Fibroblast of lung (primary cell): ENCODE measurements at regions not wholly inside any gene's neighbourhood (a gene's known extent, or its start where the extent isn't known, plus 50 kb on each side); places are given as distances from the start of the nearest gene placed in this dataset.
"Not testable (repeated sequence)": the region's sequence is repeated elsewhere in the genome, so short reads cannot be mapped to it uniquely, and the experiment has no call there.

Experiments
- DNase-seq, 2 donors: peaks; one replicate each; pipeline versions ENCODE4 v3.0.0 to v3.0.0-alpha.2; 2010; ENCODE audit warnings: low read depth in 2 of 2
- H2AFZ ChIP-seq: 2 replicates; pipeline ENCODE4 v1.5.1; 2012; ENCODE audit warnings: low read length, control low read depth, inconsistent platforms
- H3K27ac ChIP-seq: 2 replicates; pipeline ENCODE4 v1.5.1; 2011; ENCODE audit warnings: low read length, control low read depth; ENCODE audit not compliant: insufficient read depth
- H3K27me3 ChIP-seq: 2 replicates; pipeline ENCODE4 v1.5.1; 2011; ENCODE audit warnings: mild to moderate bottlenecking, low read length; ENCODE audit not compliant: control insufficient read depth, insufficient read depth
- H3K36me3 ChIP-seq: 2 replicates; pipeline ENCODE4 v1.5.1; 2011; ENCODE audit warnings: low read length; ENCODE audit not compliant: control insufficient read depth, insufficient read depth
- H3K4me1 ChIP-seq: 2 replicates; pipeline ENCODE4 v1.5.1; 2011; ENCODE audit warnings: low read length; ENCODE audit not compliant: control insufficient read depth, insufficient read depth; ENCODE audit errors: extremely low read depth
- H3K4me2 ChIP-seq: 2 replicates; pipeline ENCODE4 v1.5.1; 2011; ENCODE audit warnings: low read length, control low read depth; ENCODE audit not compliant: insufficient read depth; ENCODE audit errors: extremely low read depth
- H3K4me3 ChIP-seq, 4 experiments: fragments of 200-600 bp in 1 of 4; sonication (generic) in 1 of 4; replicated peaks in 1 of 4; 2 replicates each; pipeline ENCODE4 v1.5.1; 2011 to 2016; ENCODE audit warnings: low read length in 4 of 4, low read depth in 3 of 4, mild to moderate bottlenecking in 3 of 4, control low read depth in 2 of 4, inconsistent platforms in 1 of 4, mixed read lengths in 1 of 4; ENCODE audit not compliant: insufficient read depth in 1 of 4; ENCODE audit errors: control extremely low read depth in 1 of 4
- H3K79me2 ChIP-seq: 2 replicates; pipeline ENCODE4 v1.5.1; 2012; ENCODE audit warnings: mild to moderate bottlenecking, low read length, inconsistent platforms; ENCODE audit not compliant: control insufficient read depth, insufficient read depth
- H3K9ac ChIP-seq: 2 replicates; pipeline ENCODE4 v1.5.1; 2011; ENCODE audit warnings: mild to moderate bottlenecking, low read length, control low read depth; ENCODE audit not compliant: insufficient read depth
- H3K9me3 ChIP-seq: 2 replicates; pipeline ENCODE4 v1.5.1; 2012; ENCODE audit warnings: low read depth, low read length; ENCODE audit not compliant: control insufficient read depth, insufficient read depth
- H4K20me1 ChIP-seq: 2 replicates; pipeline ENCODE4 v1.5.1; 2011; ENCODE audit warnings: low read length; ENCODE audit not compliant: control insufficient read depth, insufficient read depth; ENCODE audit errors: extremely low read depth

- not testable (repeated sequence) for H3K36me3 ChIP-seq, H3K9ac ChIP-seq, H3K4me2 ChIP-seq, H3K79me2 ChIP-seq, H3K4me1 ChIP-seq, H4K20me1 ChIP-seq, H3K9me3 ChIP-seq, H3K4me3 ChIP-seq, H3K27me3 ChIP-seq, H2AFZ ChIP-seq, H3K27ac ChIP-seq
- DNase-seq = peak in 1 of 2 donors; percentile 19
Measured at GRCh38 chr1:120465900-120466299, 51.1 kb downstream of the NBPF8 start.

GRCh38 chr1:120477663-120478062, 62.8 kb downstream of the NBPF8 start:
- not testable (repeated sequence) for H3K27me3 ChIP-seq, DNase-seq

GRCh38 chr1:120478400-120478799, 63.6 kb downstream of the NBPF8 start:
- H3K27ac ChIP-seq, H4K20me1 ChIP-seq, H3K4me1 ChIP-seq, H3K79me2 ChIP-seq, H3K4me3 ChIP-seq, H3K9me3 ChIP-seq, H3K27me3 ChIP-seq, H2AFZ ChIP-seq, H3K36me3 ChIP-seq, H3K4me2 ChIP-seq, DNase-seq, H3K9ac ChIP-seq: not testable (repeated sequence)

More at GRCh38 chr1:120477663-120478062, 62.8 kb downstream of the NBPF8 start:
- H3K4me1 ChIP-seq, H3K4me3 ChIP-seq, H3K79me2 ChIP-seq, H4K20me1 ChIP-seq, H2AFZ ChIP-seq, H3K9ac ChIP-seq, H3K9me3 ChIP-seq, H3K27ac ChIP-seq, H3K4me2 ChIP-seq, H3K36me3 ChIP-seq: not testable (repeated sequence)

GRCh38 chr1:120487542-120487941, 72.7 kb downstream of the NBPF8 start:
- H3K36me3 ChIP-seq, H3K4me2 ChIP-seq, H3K27ac ChIP-seq, H3K27me3 ChIP-seq, H4K20me1 ChIP-seq, H3K4me1 ChIP-seq, H3K79me2 ChIP-seq, H3K9me3 ChIP-seq, H2AFZ ChIP-seq, H3K9ac ChIP-seq, DNase-seq, H3K4me3 ChIP-seq: not testable (repeated sequence)

- not testable (repeated sequence) for H2AFZ ChIP-seq, H4K20me1 ChIP-seq
Measured at GRCh38 chr1:120489217-120489616, 74.4 kb downstream of the NBPF8 start.

GRCh38 chr1:120497145-120497544, 82.3 kb downstream of the NBPF8 start:
- not testable (repeated sequence) for DNase-seq, H3K9me3 ChIP-seq, H3K27ac ChIP-seq, H3K36me3 ChIP-seq, H3K27me3 ChIP-seq, H3K4me1 ChIP-seq, H3K79me2 ChIP-seq, H3K9ac ChIP-seq, H4K20me1 ChIP-seq, H3K4me2 ChIP-seq, H3K4me3 ChIP-seq, H2AFZ ChIP-seq

More at GRCh38 chr1:120489217-120489616, 74.4 kb downstream of the NBPF8 start:
- H3K9ac ChIP-seq, H3K36me3 ChIP-seq, DNase-seq, H3K27ac ChIP-seq, H3K27me3 ChIP-seq, H3K9me3 ChIP-seq, H3K4me1 ChIP-seq, H3K4me3 ChIP-seq, H3K79me2 ChIP-seq, H3K4me2 ChIP-seq: not testable (repeated sequence)

- not testable (repeated sequence) for H3K4me2 ChIP-seq, H3K36me3 ChIP-seq, H3K4me1 ChIP-seq, H3K9ac ChIP-seq, H3K79me2 ChIP-seq, DNase-seq, H3K9me3 ChIP-seq, H3K27ac ChIP-seq, H2AFZ ChIP-seq, H3K27me3 ChIP-seq, H3K4me3 ChIP-seq, H4K20me1 ChIP-seq
Measured at GRCh38 chr1:120503284-120503683, 88.4 kb downstream of the NBPF8 start.
